ENCODE measurements at regions not wholly inside any gene's neighbourhood (a gene's known extent, or its start where the extent isn't known, plus 50 kb on each side); places are given as distances from the start of the nearest gene placed in this dataset.

DNA sequence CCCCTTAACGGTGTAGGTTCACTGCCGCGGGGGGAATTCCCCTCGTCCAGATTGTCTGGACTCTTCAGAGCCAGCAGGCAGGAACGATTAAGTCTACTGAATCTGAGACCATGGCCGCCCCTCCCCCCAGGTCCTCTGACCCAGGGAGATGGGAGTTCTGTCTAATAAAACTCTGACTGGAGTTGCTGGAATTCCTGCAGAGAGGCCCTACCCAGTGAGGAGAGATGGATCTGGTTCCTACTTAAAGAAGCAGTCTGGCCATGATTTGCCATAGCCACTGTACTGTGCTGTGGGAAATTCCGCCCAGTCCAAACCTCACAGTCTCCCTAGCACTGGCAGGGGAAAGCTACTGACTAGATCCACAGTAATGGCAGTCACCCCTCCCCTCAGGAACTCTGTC is 237.7 kb upstream of the RASA1 start:
- ChIA-PET POLR2A (no interaction called here), CTCF (no interaction called here)
- no peaks in the 10 kb centered on the region for H3K4me1 ChIP-seq
- 11% methylated on average over 2 of the region's 7 CpGs for WGBS (ENCODE audit: missing lambda C conversion rate)
- no peak for TF ChIP-seq HDAC2 (IDR thresholded peaks at IDR 0.05)
- no peak for TF ChIP-seq JUN (IDR thresholded peaks at IDR 0.05)
- TF ChIP-seq KDM5A (IDR thresholded peaks at IDR 0.05): no peak
- TF ChIP-seq, protein P1, sequence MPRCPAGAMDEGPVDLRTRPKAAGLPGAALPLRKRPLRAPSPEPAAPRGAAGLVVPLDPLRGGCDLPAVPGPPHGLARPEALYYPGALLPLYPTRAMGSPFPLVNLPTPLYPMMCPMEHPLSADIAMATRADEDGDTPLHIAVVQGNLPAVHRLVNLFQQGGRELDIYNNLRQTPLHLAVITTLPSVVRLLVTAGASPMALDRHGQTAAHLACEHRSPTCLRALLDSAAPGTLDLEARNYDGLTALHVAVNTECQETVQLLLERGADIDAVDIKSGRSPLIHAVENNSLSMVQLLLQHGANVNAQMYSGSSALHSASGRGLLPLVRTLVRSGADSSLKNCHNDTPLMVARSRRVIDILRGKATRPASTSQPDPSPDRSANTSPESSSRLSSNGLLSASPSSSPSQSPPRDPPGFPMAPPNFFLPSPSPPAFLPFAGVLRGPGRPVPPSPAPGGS (IDR thresholded peaks at IDR 0.05): no peak
- ATAC-seq (no peak), DNase-seq (ENCODE audit: low read depth in 1 of 2, low spot score in 1 of 2) (no peak), FAIRE-seq (no peak)
- no peak overlapping the region for H3K4me3 ChIP-seq
- H3K4me2 ChIP-seq: no peak overlapping the region
- no peak overlapping the region for H3K27ac ChIP-seq
- H3K9me3 ChIP-seq: no peaks in the 10 kb centered on the region

DNA sequence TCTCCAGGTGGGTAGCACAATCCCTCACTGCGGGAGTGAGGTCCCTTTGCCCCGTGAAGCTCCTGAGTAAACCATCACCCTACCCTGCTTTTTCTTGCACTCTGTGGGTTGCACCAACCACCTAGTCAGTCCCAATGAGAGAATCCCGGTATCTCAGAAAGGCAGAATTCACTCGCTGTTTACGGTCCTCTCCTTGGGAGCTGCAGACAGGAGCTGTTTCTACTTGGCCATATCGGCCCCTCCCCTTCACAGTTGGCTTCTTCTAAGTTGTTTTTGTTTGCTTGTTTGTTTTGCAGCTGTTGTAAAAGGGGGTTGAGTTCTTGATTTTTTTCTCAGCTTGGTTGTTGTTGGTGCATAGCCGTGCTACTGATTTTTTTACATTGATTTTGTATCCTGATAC is 237.0 kb upstream of the RASA1 start:
- POLR2A ChIA-PET: no interaction called here
- H3K9me3 ChIP-seq: no peaks in the 10 kb centered on the region
- 38% methylated on average over 7 of the region's 7 CpGs for WGBS (ENCODE audit: missing lambda C conversion rate)
- H3K4me3 ChIP-seq: no peak overlapping the region
- DNase-seq (ENCODE audit: low read depth in 1 of 2, low spot score in 1 of 2) (no peak), ATAC-seq (no peak), FAIRE-seq (no peak)
- TF ChIP-seq HOXB5 (CRISPR knock-in tag; IDR thresholded peaks at IDR 0.05): no peak
- TF ChIP-seq, protein P2, sequence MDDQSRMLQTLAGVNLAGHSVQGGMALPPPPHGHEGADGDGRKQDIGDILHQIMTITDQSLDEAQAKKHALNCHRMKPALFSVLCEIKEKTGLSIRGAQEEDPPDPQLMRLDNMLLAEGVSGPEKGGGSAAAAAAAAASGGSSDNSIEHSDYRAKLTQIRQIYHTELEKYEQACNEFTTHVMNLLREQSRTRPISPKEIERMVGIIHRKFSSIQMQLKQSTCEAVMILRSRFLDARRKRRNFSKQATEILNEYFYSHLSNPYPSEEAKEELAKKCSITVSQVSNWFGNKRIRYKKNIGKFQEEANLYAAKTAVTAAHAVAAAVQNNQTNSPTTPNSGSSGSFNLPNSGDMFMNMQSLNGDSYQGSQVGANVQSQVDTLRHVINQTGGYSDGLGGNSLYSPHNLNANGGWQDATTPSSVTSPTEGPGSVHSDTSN (IDR thresholded peaks at IDR 0.05): no peak
- TF ChIP-seq CEBPB (IDR thresholded peaks at IDR 0.05): no peak
- TF ChIP-seq, protein P3, sequence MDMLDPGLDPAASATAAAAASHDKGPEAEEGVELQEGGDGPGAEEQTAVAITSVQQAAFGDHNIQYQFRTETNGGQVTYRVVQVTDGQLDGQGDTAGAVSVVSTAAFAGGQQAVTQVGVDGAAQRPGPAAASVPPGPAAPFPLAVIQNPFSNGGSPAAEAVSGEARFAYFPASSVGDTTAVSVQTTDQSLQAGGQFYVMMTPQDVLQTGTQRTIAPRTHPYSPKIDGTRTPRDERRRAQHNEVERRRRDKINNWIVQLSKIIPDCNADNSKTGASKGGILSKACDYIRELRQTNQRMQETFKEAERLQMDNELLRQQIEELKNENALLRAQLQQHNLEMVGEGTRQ (IDR thresholded peaks at IDR 0.05): no peak
- no peak for TF ChIP-seq HDAC2 (IDR thresholded peaks at IDR 0.05)
- no peak for TF ChIP-seq MAZ (IDR thresholded peaks at IDR 0.05; ENCODE audit: borderline replicate concordance, low read depth, low read length)
- TF ChIP-seq EHF (CRISPR knock-in tag; IDR thresholded peaks at IDR 0.05): no peak
- no peak for TF ChIP-seq FOSB (CRISPR knock-in tag; IDR thresholded peaks at IDR 0.05)
- TF ChIP-seq, protein P4, sequence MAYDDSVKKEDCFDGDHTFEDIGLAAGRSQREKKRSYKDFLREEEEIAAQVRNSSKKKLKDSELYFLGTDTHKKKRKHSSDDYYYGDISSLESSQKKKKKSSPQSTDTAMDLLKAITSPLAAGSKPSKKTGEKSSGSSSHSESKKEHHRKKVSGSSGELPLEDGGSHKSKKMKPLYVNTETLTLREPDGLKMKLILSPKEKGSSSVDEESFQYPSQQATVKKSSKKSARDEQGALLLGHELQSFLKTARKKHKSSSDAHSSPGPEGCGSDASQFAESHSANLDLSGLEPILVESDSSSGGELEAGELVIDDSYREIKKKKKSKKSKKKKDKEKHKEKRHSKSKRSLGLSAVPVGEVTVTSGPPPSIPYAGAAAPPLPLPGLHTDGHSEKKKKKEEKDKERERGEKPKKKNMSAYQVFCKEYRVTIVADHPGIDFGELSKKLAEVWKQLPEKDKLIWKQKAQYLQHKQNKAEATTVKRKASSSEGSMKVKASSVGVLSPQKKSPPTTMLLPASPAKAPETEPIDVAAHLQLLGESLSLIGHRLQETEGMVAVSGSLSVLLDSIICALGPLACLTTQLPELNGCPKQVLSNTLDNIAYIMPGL (CRISPR knock-in tag; IDR thresholded peaks at IDR 0.05; ENCODE audit: borderline replicate concordance): no peak
- no peak overlapping the region for H3K4me2 ChIP-seq
- H3K4me1 ChIP-seq: no peaks in the 10 kb centered on the region
- CTCF ChIA-PET: interaction anchor here (0.6 kb wide), 1 partner anchor 698 kb away, joined by 4 read pairs; no protein-coding TSS in a partner anchor
- no peak overlapping the region for H3K27ac ChIP-seq

DNA sequence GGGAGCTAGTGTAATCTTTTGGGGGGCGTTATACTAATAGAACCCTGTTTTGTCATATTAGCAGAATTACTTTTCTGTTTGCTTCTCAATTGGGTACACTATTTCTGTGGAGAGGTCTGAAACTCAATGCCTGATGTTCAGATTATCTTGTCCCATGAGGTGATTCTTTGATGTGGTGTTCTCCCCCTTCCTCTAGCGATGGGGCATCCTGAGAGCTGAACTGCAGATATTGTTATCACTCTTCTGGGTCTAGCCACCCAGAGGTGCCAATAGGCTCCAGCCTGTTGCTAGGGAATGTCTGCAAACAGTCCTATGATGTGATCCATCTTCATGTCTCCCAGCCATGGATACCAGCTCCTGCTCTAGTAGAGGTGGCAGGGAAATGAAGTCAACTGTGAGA is 233.1 kb upstream of the RASA1 start:
- Histone ChIP-seq H3K4me2 (no peak overlapping the region), H3K27ac (no peak overlapping the region), H3K9me3 (no peaks in the 10 kb centered on the region), H3K4me1 (no peaks in the 10 kb centered on the region), H3K4me3 (no peak overlapping the region)
- FAIRE-seq (no peak), ATAC-seq (no peak), DNase-seq (ENCODE audit: low read depth in 1 of 2, low spot score in 1 of 2) (no peak)
- CTCF ChIA-PET: no interaction called here
- 6% methylated on average over 2 of the region's 2 CpGs for WGBS (ENCODE audit: missing lambda C conversion rate)
- POLR2A ChIA-PET: no interaction called here
- no peak for TF ChIP-seq KDM5A (IDR thresholded peaks at IDR 0.05)
- TF ChIP-seq, protein P1 (IDR thresholded peaks at IDR 0.05): no peak
- TF ChIP-seq CBX2 (IDR thresholded peaks at IDR 0.05; ENCODE audit: borderline replicate concordance, low read depth): no peak
- TF ChIP-seq PHF8 (IDR thresholded peaks at IDR 0.05; ENCODE audit: borderline replicate concordance, low read depth): no peak
- TF ChIP-seq, protein P5, sequence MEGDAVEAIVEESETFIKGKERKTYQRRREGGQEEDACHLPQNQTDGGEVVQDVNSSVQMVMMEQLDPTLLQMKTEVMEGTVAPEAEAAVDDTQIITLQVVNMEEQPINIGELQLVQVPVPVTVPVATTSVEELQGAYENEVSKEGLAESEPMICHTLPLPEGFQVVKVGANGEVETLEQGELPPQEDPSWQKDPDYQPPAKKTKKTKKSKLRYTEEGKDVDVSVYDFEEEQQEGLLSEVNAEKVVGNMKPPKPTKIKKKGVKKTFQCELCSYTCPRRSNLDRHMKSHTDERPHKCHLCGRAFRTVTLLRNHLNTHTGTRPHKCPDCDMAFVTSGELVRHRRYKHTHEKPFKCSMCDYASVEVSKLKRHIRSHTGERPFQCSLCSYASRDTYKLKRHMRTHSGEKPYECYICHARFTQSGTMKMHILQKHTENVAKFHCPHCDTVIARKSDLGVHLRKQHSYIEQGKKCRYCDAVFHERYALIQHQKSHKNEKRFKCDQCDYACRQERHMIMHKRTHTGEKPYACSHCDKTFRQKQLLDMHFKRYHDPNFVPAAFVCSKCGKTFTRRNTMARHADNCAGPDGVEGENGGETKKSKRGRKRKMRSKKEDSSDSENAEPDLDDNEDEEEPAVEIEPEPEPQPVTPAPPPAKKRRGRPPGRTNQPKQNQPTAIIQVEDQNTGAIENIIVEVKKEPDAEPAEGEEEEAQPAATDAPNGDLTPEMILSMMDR (IDR thresholded peaks at IDR 0.05): no peak
- TF ChIP-seq, protein P6, sequence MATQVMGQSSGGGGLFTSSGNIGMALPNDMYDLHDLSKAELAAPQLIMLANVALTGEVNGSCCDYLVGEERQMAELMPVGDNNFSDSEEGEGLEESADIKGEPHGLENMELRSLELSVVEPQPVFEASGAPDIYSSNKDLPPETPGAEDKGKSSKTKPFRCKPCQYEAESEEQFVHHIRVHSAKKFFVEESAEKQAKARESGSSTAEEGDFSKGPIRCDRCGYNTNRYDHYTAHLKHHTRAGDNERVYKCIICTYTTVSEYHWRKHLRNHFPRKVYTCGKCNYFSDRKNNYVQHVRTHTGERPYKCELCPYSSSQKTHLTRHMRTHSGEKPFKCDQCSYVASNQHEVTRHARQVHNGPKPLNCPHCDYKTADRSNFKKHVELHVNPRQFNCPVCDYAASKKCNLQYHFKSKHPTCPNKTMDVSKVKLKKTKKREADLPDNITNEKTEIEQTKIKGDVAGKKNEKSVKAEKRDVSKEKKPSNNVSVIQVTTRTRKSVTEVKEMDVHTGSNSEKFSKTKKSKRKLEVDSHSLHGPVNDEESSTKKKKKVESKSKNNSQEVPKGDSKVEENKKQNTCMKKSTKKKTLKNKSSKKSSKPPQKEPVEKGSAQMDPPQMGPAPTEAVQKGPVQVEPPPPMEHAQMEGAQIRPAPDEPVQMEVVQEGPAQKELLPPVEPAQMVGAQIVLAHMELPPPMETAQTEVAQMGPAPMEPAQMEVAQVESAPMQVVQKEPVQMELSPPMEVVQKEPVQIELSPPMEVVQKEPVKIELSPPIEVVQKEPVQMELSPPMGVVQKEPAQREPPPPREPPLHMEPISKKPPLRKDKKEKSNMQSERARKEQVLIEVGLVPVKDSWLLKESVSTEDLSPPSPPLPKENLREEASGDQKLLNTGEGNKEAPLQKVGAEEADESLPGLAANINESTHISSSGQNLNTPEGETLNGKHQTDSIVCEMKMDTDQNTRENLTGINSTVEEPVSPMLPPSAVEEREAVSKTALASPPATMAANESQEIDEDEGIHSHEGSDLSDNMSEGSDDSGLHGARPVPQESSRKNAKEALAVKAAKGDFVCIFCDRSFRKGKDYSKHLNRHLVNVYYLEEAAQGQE (IDR thresholded peaks at IDR 0.05): no peak
- TF ChIP-seq NR3C1 (IDR thresholded peaks at IDR 0.05): no peak
- no peak for TF ChIP-seq NFE2L2 (conservative IDR thresholded peaks at IDR 0.05; ENCODE audit: low read length)
- TF ChIP-seq POLR2A (IDR thresholded peaks at IDR 0.05; ENCODE audit: low read length): no peak
- TF ChIP-seq ESRRA (IDR thresholded peaks at IDR 0.05; ENCODE audit: borderline replicate concordance, low read length): no peak
- TF ChIP-seq, protein P7, sequence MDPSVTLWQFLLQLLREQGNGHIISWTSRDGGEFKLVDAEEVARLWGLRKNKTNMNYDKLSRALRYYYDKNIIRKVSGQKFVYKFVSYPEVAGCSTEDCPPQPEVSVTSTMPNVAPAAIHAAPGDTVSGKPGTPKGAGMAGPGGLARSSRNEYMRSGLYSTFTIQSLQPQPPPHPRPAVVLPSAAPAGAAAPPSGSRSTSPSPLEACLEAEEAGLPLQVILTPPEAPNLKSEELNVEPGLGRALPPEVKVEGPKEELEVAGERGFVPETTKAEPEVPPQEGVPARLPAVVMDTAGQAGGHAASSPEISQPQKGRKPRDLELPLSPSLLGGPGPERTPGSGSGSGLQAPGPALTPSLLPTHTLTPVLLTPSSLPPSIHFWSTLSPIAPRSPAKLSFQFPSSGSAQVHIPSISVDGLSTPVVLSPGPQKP (IDR thresholded peaks at IDR 0.05; ENCODE audit: low read depth, low read length): no peak
